Small intestine (tissue), 7 donors: ENCODE measurements at regions not wholly inside any gene's neighbourhood (a gene's known extent, or its start where the extent isn't known, plus 50 kb on each side); places are given as distances from the start of the nearest gene placed in this dataset.

Experiments
- DNase-seq, 2 donors: peaks; one replicate each; pipeline versions ENCODE4 v3.0.0 to v3.0.0-alpha.2; 2013
- FAIRE-seq: peaks from 2 replicates; lab custom pipeline; 2012; peaks lifted over from hg19 to GRCh38; lab: Jason Lieb, UNC
- H3K27ac ChIP-seq, 3 donors: one replicate each; pipeline ENCODE4 v1.5.1; 2013; ENCODE audit warnings: low read length in 2 of 3, mild to moderate bottlenecking in 2 of 3, control low read depth in 1 of 3, inconsistent platforms in 1 of 3, low read depth in 1 of 3, moderate library complexity in 1 of 3
- H3K27me3 ChIP-seq, 3 donors: one replicate each; pipeline ENCODE4 v1.6.1; 2013; ENCODE audit warnings: low read length in 3 of 3, inconsistent platforms in 1 of 3; ENCODE audit not compliant: control insufficient read depth in 3 of 3, insufficient read depth in 3 of 3
- H3K36me3 ChIP-seq, 3 donors: one replicate each; pipeline ENCODE4 v1.6.1; 2013; ENCODE audit warnings: low read length in 3 of 3, inconsistent platforms in 1 of 3, low read depth in 1 of 3, mild to moderate bottlenecking in 1 of 3, moderate library complexity in 1 of 3; ENCODE audit not compliant: control insufficient read depth in 3 of 3, insufficient read depth in 2 of 3
- H3K4me1 ChIP-seq, 3 donors: one replicate each; pipeline ENCODE4 v1.6.1; 2013; ENCODE audit warnings: low read length in 2 of 3, inconsistent platforms in 1 of 3, low read depth in 1 of 3, mild to moderate bottlenecking in 1 of 3, moderate library complexity in 1 of 3; ENCODE audit not compliant: control insufficient read depth in 3 of 3, insufficient read depth in 2 of 3
- H3K4me3 ChIP-seq, 3 donors: one replicate each; pipeline ENCODE4 v1.5.1; 2013; ENCODE audit warnings: low read length in 3 of 3, control low read depth in 1 of 3, inconsistent platforms in 1 of 3, low read depth in 1 of 3, mild to moderate bottlenecking in 1 of 3, moderate library complexity in 1 of 3
- H3K9me3 ChIP-seq, 2 donors: one replicate each; pipeline ENCODE4 v1.6.1; 2013; ENCODE audit warnings: low read depth in 1 of 2, low read length in 1 of 2; ENCODE audit not compliant: control insufficient read depth in 2 of 2, insufficient read depth in 1 of 2
- WGBS, 3 donors: extraction: QIAGEN DNeasy Blood & Tissue Kit; methylation state at CpG; one replicate each; pipeline ENCODE4 v1.1.7; 2013; 5-methylcytosine and 5-hydroxymethylcytosine counted together
- donor health status: healthy with polysubstance abuse.
- donor health status: control.
- donor health status: control.
- donor health status: Bipolar disorder and iron deficiency.
- donor health status: healthy.

GRCh38 chr6:49072885-49073620 is 390.0 kb downstream of the MMUT start:
- DNase-seq (no peak), FAIRE-seq (no peak)
- peaks cover 0 to 5% of the 10 kb centered on the region in 2 donors for H3K9me3 ChIP-seq
- no peak overlapping the region for H3K4me3 ChIP-seq
- 89 to 94% (median 90%) methylated on average over 4 of the region's 4 CpGs for WGBS, 3 donors
- no peaks in the 10 kb centered on the region for H3K4me1 ChIP-seq
- H3K27ac ChIP-seq = no peak overlapping the region
- no peaks in the 10 kb centered on the region for H3K27me3 ChIP-seq
- H3K36me3 ChIP-seq = no peaks in the 10 kb centered on the region

- Histone ChIP-seq H3K9me3 (peaks cover 0 to 5% of the 10 kb centered on the region in 2 donors), H3K4me3 (no peak overlapping the region), H3K36me3 (no peaks in the 10 kb centered on the region), H3K27ac (no peak overlapping the region), H3K27me3 (no peaks in the 10 kb centered on the region), H3K4me1 (no peaks in the 10 kb centered on the region)
- WGBS, 3 donors = 57 to 78% (median 67%) methylated on average over 1 of the region's 1 CpG
- FAIRE-seq (no peak), DNase-seq (no peak)
Observed at GRCh38 chr6:49072146-49072545, 390.9 kb downstream of the MMUT start.

DNA sequence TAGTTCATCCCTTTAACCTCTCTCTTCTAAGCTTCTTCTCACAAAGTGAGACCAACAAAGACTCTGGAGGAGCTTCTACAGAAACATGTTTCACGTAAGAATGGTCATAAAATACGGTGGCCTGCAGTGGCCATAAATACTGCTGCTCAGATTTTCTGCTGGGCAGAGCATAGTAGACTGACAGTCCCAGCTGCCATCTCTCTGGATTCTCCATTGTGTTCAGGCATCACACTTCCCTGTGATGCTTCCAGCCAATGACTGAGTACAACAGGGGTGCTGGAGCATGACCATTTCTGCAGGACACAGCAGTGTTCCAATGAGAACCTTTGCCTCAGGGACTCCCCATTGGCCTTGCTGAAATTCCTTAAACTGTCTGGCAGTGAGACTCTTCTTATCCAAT is 392.6 kb downstream of the MMUT start:
- H3K9me3 ChIP-seq = peaks cover 0 to 9% of the 10 kb centered on the region in 2 donors
- WGBS, 3 donors = 75 to 87% (median 87%) methylated on average over 2 of the region's 2 CpGs
- no peak for FAIRE-seq

GRCh38 chr6:49054311-49054710 is 408.7 kb downstream of the MMUT start:
- no peaks in the 10 kb centered on the region for H3K36me3 ChIP-seq
- peaks cover 0 to 4% of the 10 kb centered on the region in 2 donors for H3K9me3 ChIP-seq
- no peak overlapping the region for H3K27ac ChIP-seq
- no peaks in the 10 kb centered on the region for H3K4me1 ChIP-seq
- no peak overlapping the region for H3K4me3 ChIP-seq
- no peak for FAIRE-seq
- DNase-seq = no peak
- H3K27me3 ChIP-seq = no peaks in the 10 kb centered on the region
- WGBS, 3 donors = 79 to 89% (median 82%) methylated on average over 4 of the region's 4 CpGs

More for the DNA sequence above, 392.6 kb downstream of the MMUT start:
- H3K4me1 ChIP-seq = no peaks in the 10 kb centered on the region
- H3K36me3 ChIP-seq = no peaks in the 10 kb centered on the region
- no peak for DNase-seq
- no peak overlapping the region for H3K27ac ChIP-seq
- H3K4me3 ChIP-seq = no peak overlapping the region
- no peaks in the 10 kb centered on the region for H3K27me3 ChIP-seq

GRCh38 chr6:49052901-49053300 is 410.2 kb downstream of the MMUT start:
- H3K4me1 ChIP-seq = no peaks in the 10 kb centered on the region
- H3K36me3 ChIP-seq = no peaks in the 10 kb centered on the region
- peaks cover 0 to 4% of the 10 kb centered on the region in 2 donors for H3K9me3 ChIP-seq
- H3K27ac ChIP-seq = no peak overlapping the region
- FAIRE-seq = no peak
- DNase-seq = no peak
- H3K27me3 ChIP-seq = no peaks in the 10 kb centered on the region
- no peak overlapping the region for H3K4me3 ChIP-seq
- 89 to 93% (median 93%) methylated on average over 2 of the region's 2 CpGs for WGBS, 3 donors

- no peaks in the 10 kb centered on the region for H3K36me3 ChIP-seq
- DNase-seq (no peak), FAIRE-seq (no peak)
- no peaks in the 10 kb centered on the region for H3K9me3 ChIP-seq
- H3K27me3 ChIP-seq = no peaks in the 10 kb centered on the region
- no peak overlapping the region for H3K4me3 ChIP-seq
- WGBS, 3 donors = 55 to 63% (median 56%) methylated on average over 1 of the region's 1 CpG
- H3K27ac ChIP-seq = no peak overlapping the region
- no peaks in the 10 kb centered on the region for H3K4me1 ChIP-seq
Observed at GRCh38 chr6:49051281-49051680, 411.8 kb downstream of the MMUT start.

- DNase-seq = no peak
- Histone ChIP-seq H3K4me3 (no peak overlapping the region), H3K4me1 (no peaks in the 10 kb centered on the region), H3K27me3 (no peaks in the 10 kb centered on the region), H3K36me3 (no peaks in the 10 kb centered on the region), H3K27ac (no peak overlapping the region), H3K9me3 (no peaks in the 10 kb centered on the region)
- 57 to 74% (median 67%) methylated on average over 1 of the region's 1 CpG for WGBS, 3 donors
- no peak for FAIRE-seq
Observed at GRCh38 chr6:49050584-49050983, 412.5 kb downstream of the MMUT start.

DNA sequence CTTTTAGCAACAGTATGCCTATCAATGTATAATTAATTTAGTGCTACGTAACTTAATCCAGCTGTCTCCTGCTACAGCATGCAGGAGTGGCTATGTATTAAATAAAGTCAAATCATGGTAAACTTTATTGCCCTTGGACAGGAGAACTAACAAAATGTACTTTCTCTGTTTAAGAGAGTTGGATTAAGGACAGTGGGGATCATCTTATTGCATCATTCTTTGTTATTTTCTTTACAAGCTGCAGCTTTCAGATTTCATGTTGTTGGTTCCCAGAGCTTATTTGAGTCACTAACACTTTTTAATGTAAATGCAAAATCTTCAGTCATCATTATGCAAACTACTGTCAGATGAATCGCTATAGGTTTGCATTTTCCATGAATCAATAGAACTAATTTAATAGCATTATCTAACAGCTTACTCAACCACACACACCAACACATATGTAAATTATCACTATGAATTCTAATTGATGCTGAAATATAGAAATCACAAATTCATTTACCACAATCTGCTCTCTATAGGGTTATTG is 424.7 kb downstream of the MMUT start:
- Histone ChIP-seq H3K4me3 (no peak overlapping the region), H3K27me3 (no peaks in the 10 kb centered on the region), H3K27ac (no peak overlapping the region), H3K4me1 (no peaks in the 10 kb centered on the region), H3K36me3 (no peaks in the 10 kb centered on the region), H3K9me3 (no peaks in the 10 kb centered on the region)
- 81 to 85% (median 84%) methylated on average over 2 of the region's 2 CpGs for WGBS, 3 donors
- DNase-seq (no peak), FAIRE-seq (no peak)
